Central memory CD8-positive, alpha-beta T cell (primary cell): ENCODE measurements at regions not wholly inside any gene's neighbourhood (a gene's known extent, or its start where the extent isn't known, plus 50 kb on each side); places are given as distances from the start of the nearest gene placed in this dataset.

Experiments used
- ATAC-seq: fragments of 150-1000 bp; cut with Tn5 transposase; replicated peaks from 2 replicates; pipeline ENCODE4 v1.10.0; 2022; ENCODE audit warnings: mild to moderate bottlenecking, moderate FRiP score, moderate number of reproducible peaks; ENCODE audit not compliant: poor library complexity, severe bottlenecking; ENCODE audit errors: extremely low read depth
- DNase-seq, 2 donors: peaks; one replicate each; pipeline ENCODE4 v3.0.0; 2021; ENCODE audit warnings: low spot score in 2 of 2
- H3K27ac Mint-ChIP-seq: one replicate; pipeline ENCODE4 v1.8.0; 2022; ENCODE audit warnings: low read depth, mild to moderate bottlenecking, moderate library complexity, mixed read lengths
- H3K27me3 Mint-ChIP-seq: one replicate; pipeline ENCODE4 v1.8.0; 2022; ENCODE audit warnings: mixed read lengths
- H3K36me3 Mint-ChIP-seq: one replicate; pipeline ENCODE4 v1.8.0; 2022; ENCODE audit warnings: mild to moderate bottlenecking, moderate library complexity, mixed read lengths; ENCODE audit not compliant: insufficient read depth
- H3K4me1 Mint-ChIP-seq: one replicate; pipeline ENCODE4 v1.8.0; 2022; ENCODE audit warnings: mixed read lengths
- H3K4me3 Mint-ChIP-seq: one replicate; pipeline ENCODE4 v1.8.0; 2022; ENCODE audit warnings: mild to moderate bottlenecking, moderate library complexity, mixed read lengths
- H3K9me3 Mint-ChIP-seq: one replicate; pipeline ENCODE4 v1.8.0; 2022; ENCODE audit warnings: mixed read lengths

- H3K36me3 Mint-ChIP-seq, result peaks cover 4% of the 10 kb centered on the region
- no peak for ATAC-seq
- H3K4me3 Mint-ChIP-seq, result no peak overlapping the region
- no peak for DNase-seq
- no peak overlapping the region for H3K27ac Mint-ChIP-seq
- H3K9me3 Mint-ChIP-seq, result no peaks in the 10 kb centered on the region
- H3K27me3 Mint-ChIP-seq, result peaks cover 8% of the 10 kb centered on the region
- no peaks in the 10 kb centered on the region for H3K4me1 Mint-ChIP-seq
These were observed 180.0 kb downstream of the PLPP3 start for GRCh38 chr1:56399326-56399725.

DNA sequence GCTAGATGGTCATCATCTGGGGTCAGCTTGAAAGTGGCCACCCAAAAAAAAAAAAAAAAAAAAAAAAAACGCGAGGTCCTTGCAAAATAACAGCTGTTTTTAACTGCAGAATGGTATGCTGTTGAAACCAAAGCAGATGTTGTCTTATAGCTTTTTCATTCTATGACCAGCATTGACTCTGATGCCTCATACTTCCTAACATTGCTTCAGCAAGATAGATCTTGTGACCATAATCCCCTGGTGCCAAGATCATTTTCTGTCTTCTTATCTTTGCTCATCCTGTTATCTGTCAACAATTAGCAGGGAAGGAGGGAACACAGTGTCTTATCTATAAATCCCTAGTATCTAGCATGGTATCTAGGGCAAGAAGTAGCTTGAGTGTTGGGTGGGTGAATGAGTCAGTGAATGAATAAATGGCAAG lies 181.5 kb downstream of the PLPP3 start:
- Mint-ChIP-seq H3K27me3 (peaks cover 8% of the 10 kb centered on the region), H3K4me1 (no peaks in the 10 kb centered on the region), H3K27ac (no peak overlapping the region), H3K36me3 (peaks cover 4% of the 10 kb centered on the region), H3K9me3 (no peaks in the 10 kb centered on the region), H3K4me3 (no peak overlapping the region)
- no peak for ATAC-seq
- DNase-seq, result no peak

DNA sequence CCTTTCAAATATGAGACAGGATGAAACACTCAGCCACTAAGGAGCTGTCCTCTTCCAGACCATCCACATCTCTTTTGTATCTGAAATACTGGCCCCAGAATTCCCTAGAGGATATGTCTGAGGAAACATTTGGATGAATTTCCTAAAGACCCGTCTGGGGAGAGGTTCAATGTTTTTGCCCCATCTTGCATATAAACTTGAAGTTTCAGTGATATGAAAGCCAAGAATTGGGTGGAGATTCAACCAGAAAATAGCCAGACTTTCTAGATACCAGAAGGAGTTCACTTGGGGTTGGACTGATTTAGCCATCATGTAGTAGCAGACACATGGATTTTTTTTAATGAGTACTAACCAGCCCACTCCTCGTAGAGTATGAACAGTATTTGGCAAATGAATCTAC lies 182.0 kb downstream of the PLPP3 start:
- DNase-seq (no peak), ATAC-seq (no peak)
- Mint-ChIP-seq H3K4me3 (no peak overlapping the region), H3K36me3 (peaks cover 4% of the 10 kb centered on the region), H3K4me1 (no peaks in the 10 kb centered on the region), H3K9me3 (no peaks in the 10 kb centered on the region), H3K27me3 (peaks cover 8% of the 10 kb centered on the region), H3K27ac (no peak overlapping the region)

DNA sequence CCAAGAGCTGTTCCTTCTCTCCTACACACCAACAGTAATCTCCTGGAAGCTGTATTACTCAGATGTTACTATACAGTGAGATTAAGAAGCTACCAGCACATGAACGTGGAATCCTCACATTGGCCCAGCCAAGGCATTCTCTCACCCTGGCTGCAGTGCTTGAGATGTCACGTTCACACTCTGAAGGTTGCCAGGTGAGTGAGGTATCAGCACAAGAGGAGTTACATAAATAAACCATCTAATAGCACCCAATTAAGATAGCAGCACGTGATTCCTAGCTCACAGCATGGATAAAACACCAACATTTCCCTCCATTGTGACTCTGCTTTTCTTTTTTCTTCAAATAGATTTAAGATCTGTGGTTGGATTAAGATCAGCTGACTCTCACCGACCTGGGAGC lies 182.8 kb downstream of the PLPP3 start:
- no peak for DNase-seq
- Mint-ChIP-seq H3K9me3 (no peaks in the 10 kb centered on the region), H3K27me3 (peaks cover 8% of the 10 kb centered on the region), H3K36me3 (peaks cover 4% of the 10 kb centered on the region), H3K27ac (no peak overlapping the region), H3K4me3 (no peak overlapping the region), H3K4me1 (no peaks in the 10 kb centered on the region)
- no peak for ATAC-seq

GRCh38 chr1:56395776-56396175 lies 183.6 kb downstream of the PLPP3 start:
- peaks cover 8% of the 10 kb centered on the region for H3K27me3 Mint-ChIP-seq
- DNase-seq, result no peak
- H3K4me3 Mint-ChIP-seq, result no peak overlapping the region
- H3K36me3 Mint-ChIP-seq, result peaks cover 4% of the 10 kb centered on the region
- no peak overlapping the region for H3K27ac Mint-ChIP-seq
- ATAC-seq, result no peak
- no peaks in the 10 kb centered on the region for H3K4me1 Mint-ChIP-seq
- no peaks in the 10 kb centered on the region for H3K9me3 Mint-ChIP-seq

DNA sequence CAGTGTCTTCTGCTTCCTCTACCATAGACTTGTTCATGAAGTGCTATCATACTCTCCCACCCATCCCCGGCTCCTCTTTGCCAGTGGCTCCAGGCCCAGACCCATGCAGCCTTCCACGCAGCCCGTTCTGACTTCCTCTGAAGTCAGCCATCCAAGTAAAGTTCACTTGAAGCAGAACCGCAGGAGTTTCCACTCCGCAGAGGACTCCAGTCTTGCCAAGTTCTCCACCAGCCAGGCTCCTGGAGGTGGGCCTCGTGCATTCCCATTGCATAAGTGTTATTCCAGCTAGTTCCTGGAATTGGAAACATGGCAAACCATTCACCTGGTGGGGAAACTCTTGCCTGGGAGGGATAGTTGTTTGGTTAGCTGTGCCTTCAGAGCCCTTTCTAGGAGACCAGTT lies 185.1 kb downstream of the PLPP3 start:
- no peak overlapping the region for H3K4me3 Mint-ChIP-seq
- H3K9me3 Mint-ChIP-seq, result no peaks in the 10 kb centered on the region
- ATAC-seq (no peak), DNase-seq (no peak)
- no peaks in the 10 kb centered on the region for H3K4me1 Mint-ChIP-seq
- peaks cover 2% of the 10 kb centered on the region for H3K36me3 Mint-ChIP-seq
- no peak overlapping the region for H3K27ac Mint-ChIP-seq
- peaks cover 8% of the 10 kb centered on the region for H3K27me3 Mint-ChIP-seq

DNA sequence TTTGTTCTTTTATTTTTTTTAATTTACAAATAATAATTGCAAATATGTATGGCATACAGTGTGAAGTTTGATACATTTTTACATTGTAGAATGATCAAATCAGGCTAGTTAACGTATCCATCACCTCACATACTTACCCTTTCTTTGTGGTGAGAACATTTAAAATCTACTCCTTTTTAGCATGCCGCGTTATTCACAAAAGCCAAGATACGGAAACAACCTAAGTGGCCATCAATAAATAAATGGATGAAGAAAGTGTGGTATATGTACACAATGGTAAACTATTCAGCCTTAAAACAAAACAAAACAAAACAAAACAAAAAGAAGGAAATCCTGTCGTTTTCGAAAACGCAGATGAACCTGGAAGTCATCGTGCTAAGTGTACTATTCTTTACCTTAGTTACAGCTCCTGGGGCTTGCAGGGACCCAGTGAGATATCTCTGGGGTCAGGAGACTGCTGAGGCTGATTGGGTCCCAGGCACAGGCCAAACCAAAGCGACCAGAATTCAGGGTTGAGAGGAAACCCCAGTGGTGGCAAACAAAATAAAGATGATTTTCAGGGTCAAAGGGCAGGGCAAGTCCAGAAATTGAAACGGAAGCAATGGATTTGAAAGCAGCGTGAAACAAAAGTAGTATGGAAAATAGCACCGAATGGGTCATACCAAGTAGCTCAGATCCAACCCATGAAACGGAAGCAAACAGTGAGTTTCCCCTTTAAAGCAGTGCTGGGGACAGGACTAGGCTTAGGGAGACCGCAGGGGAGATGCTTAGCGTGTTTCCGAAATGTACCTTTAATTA lies 188.2 kb downstream of the PLPP3 start:
- H3K4me3 Mint-ChIP-seq, result no peak overlapping the region
- ATAC-seq (no peak), DNase-seq (no peak)
- H3K27me3 Mint-ChIP-seq, result peaks cover under 1% of the 10 kb centered on the region
- no peaks in the 10 kb centered on the region for H3K9me3 Mint-ChIP-seq
- H3K27ac Mint-ChIP-seq, result no peak overlapping the region
- H3K36me3 Mint-ChIP-seq, result peaks cover 2% of the 10 kb centered on the region
- no peaks in the 10 kb centered on the region for H3K4me1 Mint-ChIP-seq

DNA sequence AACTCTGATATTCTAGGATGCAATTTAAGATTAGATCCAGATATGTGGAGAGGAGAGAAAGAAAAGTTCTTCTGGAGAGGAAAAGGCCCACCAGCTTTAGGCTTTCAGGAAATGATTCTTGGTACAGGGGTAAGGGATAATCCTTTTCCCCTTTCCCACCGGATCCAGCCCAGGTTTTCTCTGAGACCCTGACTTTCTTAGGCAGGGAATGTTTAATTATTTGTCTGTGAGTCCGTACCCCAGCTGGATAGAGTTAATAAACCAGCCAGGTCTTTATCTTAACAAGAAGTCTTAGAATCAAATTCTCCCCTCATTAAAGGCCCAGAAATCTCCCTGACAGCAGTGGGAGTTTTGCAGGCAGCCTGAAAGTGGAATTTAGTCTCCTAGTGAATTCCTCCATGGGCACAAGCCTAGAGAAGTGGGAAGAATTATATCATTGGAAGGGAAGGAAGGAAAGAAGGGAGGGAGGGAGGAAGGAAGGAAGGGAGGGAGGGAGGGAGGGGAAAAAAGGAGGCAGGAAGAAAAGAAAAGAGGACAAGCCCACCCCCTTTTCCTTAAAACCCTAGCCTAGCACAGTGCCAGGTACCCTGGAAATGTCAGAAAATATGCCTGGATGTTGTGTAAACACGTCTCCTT lies 189.0 kb downstream of the PLPP3 start:
- Mint-ChIP-seq H3K4me1 (no peaks in the 10 kb centered on the region), H3K27ac (no peak overlapping the region), H3K4me3 (no peak overlapping the region), H3K36me3 (peaks cover 2% of the 10 kb centered on the region), H3K27me3 (no peaks in the 10 kb centered on the region), H3K9me3 (no peaks in the 10 kb centered on the region)
- no peak for ATAC-seq
- no peak for DNase-seq

DNA sequence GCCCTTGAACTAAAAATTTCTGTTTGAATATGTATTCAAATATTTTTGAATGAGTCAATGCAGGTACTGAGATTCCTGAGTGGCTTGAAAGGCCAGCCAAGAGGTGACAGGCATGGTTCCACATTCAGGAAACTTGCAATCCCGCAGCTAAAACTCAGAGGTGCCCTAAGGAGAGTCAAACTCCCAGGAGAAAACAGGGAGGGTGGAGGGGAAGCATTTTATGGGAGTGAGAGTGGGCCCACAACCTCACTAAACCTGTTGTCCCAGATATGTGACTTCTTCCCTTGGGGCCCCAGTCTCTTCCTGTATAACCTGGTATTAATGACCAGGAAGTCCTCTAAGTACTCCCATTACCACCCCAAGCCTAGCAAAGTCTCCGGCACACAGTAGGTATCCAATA lies 189.6 kb downstream of the PLPP3 start:
- no peaks in the 10 kb centered on the region for H3K27me3 Mint-ChIP-seq
- H3K36me3 Mint-ChIP-seq, result peaks cover 2% of the 10 kb centered on the region
- no peak for ATAC-seq
- no peak overlapping the region for H3K27ac Mint-ChIP-seq
- no peak for DNase-seq
- no peaks in the 10 kb centered on the region for H3K9me3 Mint-ChIP-seq
- no peaks in the 10 kb centered on the region for H3K4me1 Mint-ChIP-seq
- H3K4me3 Mint-ChIP-seq, result no peak overlapping the region

DNA sequence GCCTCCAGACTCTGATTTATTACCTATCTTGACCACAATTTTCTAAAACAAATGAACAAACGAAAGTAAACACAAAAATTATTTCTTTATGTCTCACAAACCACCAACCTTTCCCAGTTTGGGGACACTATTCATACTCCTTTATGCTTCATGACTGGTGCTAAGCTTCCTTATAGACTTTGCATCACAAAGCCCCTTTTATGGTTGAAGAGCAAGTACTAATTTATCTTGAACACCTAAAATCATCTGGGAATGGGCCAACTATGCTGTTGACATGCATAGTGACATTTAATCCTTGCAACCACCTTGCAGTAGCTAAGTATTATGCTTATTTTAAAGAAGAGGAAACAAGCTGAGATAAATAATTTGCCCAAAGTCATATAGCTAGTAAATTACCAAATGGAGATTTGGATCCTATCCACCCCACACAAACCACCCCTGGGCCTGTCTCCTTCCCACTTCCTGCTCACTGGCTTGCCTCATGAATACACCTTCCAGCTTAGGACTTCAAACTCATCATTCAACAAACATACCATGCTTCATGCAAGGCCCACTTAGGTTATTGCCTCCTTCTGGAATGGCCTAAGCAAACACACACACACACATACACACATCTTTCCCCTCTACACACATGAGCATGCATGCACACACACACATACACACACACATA lies 192.2 kb downstream of the PLPP3 start:
- Mint-ChIP-seq H3K4me3 (no peak overlapping the region), H3K4me1 (no peaks in the 10 kb centered on the region), H3K36me3 (no peaks in the 10 kb centered on the region), H3K27ac (no peak overlapping the region), H3K27me3 (no peaks in the 10 kb centered on the region), H3K9me3 (no peaks in the 10 kb centered on the region)
- no peak for ATAC-seq
- DNase-seq, result no peak

DNA sequence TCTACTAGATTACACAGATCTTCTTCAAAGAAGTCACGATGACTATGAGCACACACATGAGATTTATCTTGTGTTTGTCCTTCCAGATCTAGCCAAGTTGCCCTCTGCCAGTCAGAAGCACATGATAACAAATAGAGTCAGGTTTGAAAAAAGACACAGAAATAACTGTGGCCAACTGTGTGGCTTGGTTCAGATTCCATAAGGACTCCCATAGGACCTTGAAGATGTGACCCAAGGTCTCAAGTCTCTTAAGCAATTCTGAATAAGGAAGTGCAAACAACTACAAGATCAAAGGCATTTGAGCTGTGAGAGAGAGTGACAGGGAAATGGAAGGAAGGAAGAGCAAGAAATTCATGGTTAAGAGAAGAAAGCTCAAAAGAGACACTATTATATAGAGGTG lies 194.0 kb downstream of the PLPP3 start:
- H3K27me3 Mint-ChIP-seq, result no peaks in the 10 kb centered on the region
- no peak overlapping the region for H3K27ac Mint-ChIP-seq
- no peaks in the 10 kb centered on the region for H3K4me1 Mint-ChIP-seq
- H3K4me3 Mint-ChIP-seq, result no peak overlapping the region
- H3K36me3 Mint-ChIP-seq, result no peaks in the 10 kb centered on the region
- DNase-seq (no peak), ATAC-seq (no peak)
- no peaks in the 10 kb centered on the region for H3K9me3 Mint-ChIP-seq

GRCh38 chr1:56382929-56383328 lies 196.4 kb downstream of the PLPP3 start:
- ATAC-seq, result no peak
- Mint-ChIP-seq H3K27ac (no peak overlapping the region), H3K4me3 (no peak overlapping the region), H3K9me3 (no peaks in the 10 kb centered on the region), H3K36me3 (no peaks in the 10 kb centered on the region), H3K4me1 (no peaks in the 10 kb centered on the region), H3K27me3 (no peaks in the 10 kb centered on the region)
- DNase-seq, result no peak

DNA sequence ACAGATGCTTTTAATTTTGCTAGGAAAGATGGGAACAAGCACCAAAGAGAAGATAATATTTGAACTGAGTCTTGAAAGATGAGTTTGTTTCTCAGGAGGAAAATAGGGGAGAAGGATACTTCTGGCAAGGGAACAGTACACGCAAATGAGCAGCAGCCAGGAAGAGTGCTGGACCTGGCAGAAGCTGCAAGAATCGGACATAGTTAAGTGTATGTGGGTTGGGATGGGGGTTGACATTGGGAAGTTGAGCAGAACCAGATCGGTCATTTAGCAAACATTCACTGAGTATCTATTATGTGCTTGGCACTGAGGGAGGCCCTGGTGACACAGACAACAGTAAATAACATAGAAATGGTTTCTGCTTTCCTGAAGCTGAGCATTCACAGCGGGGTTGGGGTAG lies 198.8 kb downstream of the PLPP3 start:
- H3K4me3 Mint-ChIP-seq, result no peak overlapping the region
- H3K36me3 Mint-ChIP-seq, result no peaks in the 10 kb centered on the region
- ATAC-seq (no peak), DNase-seq (no peak)
- no peaks in the 10 kb centered on the region for H3K4me1 Mint-ChIP-seq
- H3K27me3 Mint-ChIP-seq, result peaks cover 7% of the 10 kb centered on the region
- H3K9me3 Mint-ChIP-seq, result no peaks in the 10 kb centered on the region
- H3K27ac Mint-ChIP-seq, result no peak overlapping the region
